GM18511 (cell line): ENCODE measurements at regions not wholly inside any gene's neighbourhood (a gene's known extent, or its start where the extent isn't known, plus 50 kb on each side); places are given as distances from the start of the nearest gene placed in this dataset.

Experiments
- ATAC-seq: cut with Tn5 transposase; IDR thresholded peaks from one replicate; pipeline ENCODE4 v1.9.1; 2021; ENCODE audit warnings: mild to moderate bottlenecking, moderate library complexity; ENCODE audit not compliant: unreplicated experiment

GRCh38 chr1:177793900-177794299 is 176.0 kb downstream of the SEC16B start:
- no peak for ATAC-seq

GRCh38 chr1:177790566-177790965 is 179.3 kb downstream of the SEC16B start:
- no peak for ATAC-seq

- ATAC-seq, result no peak
Measured at GRCh38 chr1:177789956-177790355, 179.9 kb downstream of the SEC16B start.

GRCh38 chr1:177786176-177786745 is 183.6 kb downstream of the SEC16B start:
- no peak for ATAC-seq

GRCh38 chr1:177784936-177785335 is 184.9 kb downstream of the SEC16B start:
- ATAC-seq, result no peak

GRCh38 chr1:177784409-177784808 is 185.4 kb downstream of the SEC16B start:
- no peak for ATAC-seq

GRCh38 chr1:177783051-177783450 is 186.8 kb downstream of the SEC16B start:
- ATAC-seq, result no peak

- peak; percentile 67 for ATAC-seq
Measured at GRCh38 chr1:177780096-177780700, 189.7 kb downstream of the SEC16B start.

GRCh38 chr1:177779166-177779965 is 190.5 kb downstream of the SEC16B start:
- no peak for ATAC-seq

- ATAC-seq, result no peak
Measured at GRCh38 chr1:177775924-177776323, 193.9 kb downstream of the SEC16B start.

- no peak for ATAC-seq
Measured at GRCh38 chr1:177772386-177772960, 197.4 kb downstream of the SEC16B start.

GRCh38 chr1:177771688-177772087 is 198.2 kb downstream of the SEC16B start:
- no peak for ATAC-seq

- ATAC-seq, result no peak
Measured at GRCh38 chr1:177770096-177770495, 199.8 kb downstream of the SEC16B start.

- no peak for ATAC-seq
Measured at GRCh38 chr1:177755851-177756560, 213.9 kb downstream of the SEC16B start.

GRCh38 chr1:177754603-177755002 is 215.3 kb downstream of the SEC16B start:
- no peak for ATAC-seq

- ATAC-seq, result no peak
Measured at GRCh38 chr1:177753655-177754054, 216.2 kb downstream of the SEC16B start.

GRCh38 chr1:177748080-177748801 is 221.6 kb downstream of the SEC16B start:
- peak; percentile 69 for ATAC-seq

- no peak for ATAC-seq
Measured at GRCh38 chr1:177746155-177746554, 223.7 kb downstream of the SEC16B start.

- ATAC-seq, result no peak
Measured at GRCh38 chr1:177744906-177745305, 225.0 kb downstream of the SEC16B start.

GRCh38 chr1:177741476-177741875 is 228.4 kb downstream of the SEC16B start:
- no peak for ATAC-seq
